ENCODE measurements at regions not wholly inside any gene's neighbourhood (a gene's known extent, or its start where the extent isn't known, plus 50 kb on each side); places are given as distances from the start of the nearest gene placed in this dataset.

DNA sequence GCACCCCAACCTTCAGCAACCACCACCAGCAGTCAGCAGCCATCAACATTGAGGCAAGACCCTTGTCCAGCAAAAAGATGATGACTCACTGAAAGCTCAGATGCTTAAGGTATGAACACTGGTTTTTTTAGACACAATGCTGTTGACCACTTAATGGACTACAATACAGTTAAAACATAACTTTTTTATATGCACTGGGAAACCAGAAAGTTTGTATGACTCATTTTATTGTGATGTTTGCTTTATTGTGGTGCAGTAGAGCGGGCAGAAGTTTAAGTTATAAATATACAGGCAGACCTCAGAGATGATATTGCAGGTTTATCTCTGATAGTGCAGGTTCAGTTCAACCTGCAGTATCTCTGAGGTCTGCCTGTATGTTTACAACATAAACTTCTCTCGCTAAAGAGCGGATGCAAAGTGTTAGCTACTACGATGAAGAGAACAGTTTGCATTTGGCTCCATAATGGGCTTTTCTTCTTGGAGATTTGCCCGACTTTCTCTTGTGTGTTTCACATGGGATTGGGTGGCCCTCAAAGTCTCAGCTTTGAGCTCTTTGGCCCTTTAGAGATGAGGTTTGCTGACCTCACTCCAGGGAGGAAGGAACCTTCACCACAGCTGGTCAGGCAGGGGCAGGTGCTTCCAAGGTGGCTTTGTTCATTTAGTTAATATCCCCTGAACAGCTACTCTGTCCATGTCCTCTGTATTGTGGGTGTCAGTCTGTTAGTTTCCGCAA is 84.4 kb upstream of the SHH start:
- POLR2A ChIA-PET (ENCODE audit: low non-redundant PET): no interaction called here
- Histone ChIP-seq H3K27me3 (replicated peaks; ENCODE audit: insufficient read depth, low read depth, low read length, poor library complexity) (peaks cover 44% of the 10 kb centered on the region), H3K4me3 (ENCODE audit: low read depth, low read length, poor library complexity, severe bottlenecking) (no peak overlapping the region), H3K9me3 (ENCODE audit: low read depth, low read length, poor library complexity, severe bottlenecking) (no peaks in the 10 kb centered on the region), H3K4me1 (ENCODE audit: insufficient read depth, low read length, poor library complexity, severe bottlenecking) (no peaks in the 10 kb centered on the region), H3K27ac (ENCODE audit: low read depth, low read length, poor library complexity, severe bottlenecking) (no peak overlapping the region), H3K36me3 (ENCODE audit: insufficient read depth, low read length, poor library complexity, severe bottlenecking) (no peaks in the 10 kb centered on the region)
- DNase-seq (ENCODE audit: low spot score): no peak
- intact Hi-C loops (cut with micrococcal nuclease; ENCODE audit: unreplicated experiment): no loop called here
- no peak for TF ChIP-seq EZH2 (IDR thresholded peaks at IDR 0.05; ENCODE audit: borderline replicate concordance, low read depth, low read length, poor library complexity, severe bottlenecking)
- TF ChIP-seq, protein P1, sequence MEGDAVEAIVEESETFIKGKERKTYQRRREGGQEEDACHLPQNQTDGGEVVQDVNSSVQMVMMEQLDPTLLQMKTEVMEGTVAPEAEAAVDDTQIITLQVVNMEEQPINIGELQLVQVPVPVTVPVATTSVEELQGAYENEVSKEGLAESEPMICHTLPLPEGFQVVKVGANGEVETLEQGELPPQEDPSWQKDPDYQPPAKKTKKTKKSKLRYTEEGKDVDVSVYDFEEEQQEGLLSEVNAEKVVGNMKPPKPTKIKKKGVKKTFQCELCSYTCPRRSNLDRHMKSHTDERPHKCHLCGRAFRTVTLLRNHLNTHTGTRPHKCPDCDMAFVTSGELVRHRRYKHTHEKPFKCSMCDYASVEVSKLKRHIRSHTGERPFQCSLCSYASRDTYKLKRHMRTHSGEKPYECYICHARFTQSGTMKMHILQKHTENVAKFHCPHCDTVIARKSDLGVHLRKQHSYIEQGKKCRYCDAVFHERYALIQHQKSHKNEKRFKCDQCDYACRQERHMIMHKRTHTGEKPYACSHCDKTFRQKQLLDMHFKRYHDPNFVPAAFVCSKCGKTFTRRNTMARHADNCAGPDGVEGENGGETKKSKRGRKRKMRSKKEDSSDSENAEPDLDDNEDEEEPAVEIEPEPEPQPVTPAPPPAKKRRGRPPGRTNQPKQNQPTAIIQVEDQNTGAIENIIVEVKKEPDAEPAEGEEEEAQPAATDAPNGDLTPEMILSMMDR (conservative IDR thresholded peaks at IDR 0.05; ENCODE audit: low read depth, low read length): no peak
- BruUV-seq (replicated peaks): no TSS peak
- CTCF ChIA-PET: no interaction called here

DNA sequence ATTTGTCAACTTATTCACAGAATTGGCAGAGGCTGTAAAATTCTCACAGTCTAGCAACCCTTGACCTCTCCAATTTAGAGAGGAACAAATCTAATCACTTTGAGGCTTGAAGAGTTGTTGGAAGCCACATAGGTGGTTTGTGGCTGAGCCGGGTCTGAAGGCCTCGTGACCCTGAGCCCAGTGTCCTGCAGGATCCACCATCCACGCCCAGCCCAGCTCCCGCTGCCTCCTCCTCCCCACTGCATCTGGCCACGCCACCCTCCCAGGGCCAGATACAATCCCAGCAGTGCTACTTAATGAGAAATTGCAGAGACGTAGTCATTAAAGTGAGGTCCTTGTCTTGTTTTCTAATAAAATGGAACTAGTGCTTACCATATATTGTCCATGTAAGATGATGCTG is 81.4 kb upstream of the SHH start:
- ChIA-PET POLR2A (ENCODE audit: low non-redundant PET) (no interaction called here), CTCF (no interaction called here)
- no peak overlapping the region for H3K4me3 ChIP-seq (ENCODE audit: low read depth, low read length, poor library complexity, severe bottlenecking)
- intact Hi-C loops (cut with micrococcal nuclease; ENCODE audit: unreplicated experiment): no loop called here
- no peak for DNase-seq (ENCODE audit: low spot score)
- H3K36me3 ChIP-seq (ENCODE audit: insufficient read depth, low read length, poor library complexity, severe bottlenecking): no peaks in the 10 kb centered on the region
- no peaks in the 10 kb centered on the region for H3K9me3 ChIP-seq (ENCODE audit: low read depth, low read length, poor library complexity, severe bottlenecking)
- H3K27me3 ChIP-seq (replicated peaks; ENCODE audit: insufficient read depth, low read depth, low read length, poor library complexity): peaks cover 30% of the 10 kb centered on the region
- TF ChIP-seq, protein P1 (conservative IDR thresholded peaks at IDR 0.05; ENCODE audit: low read depth, low read length): no peak
- TF ChIP-seq EZH2 (IDR thresholded peaks at IDR 0.05; ENCODE audit: borderline replicate concordance, low read depth, low read length, poor library complexity, severe bottlenecking): no peak
- no peak overlapping the region for H3K27ac ChIP-seq (ENCODE audit: low read depth, low read length, poor library complexity, severe bottlenecking)
- H3K4me1 ChIP-seq (ENCODE audit: insufficient read depth, low read length, poor library complexity, severe bottlenecking): no peaks in the 10 kb centered on the region
- BruUV-seq (replicated peaks): no TSS peak

DNA sequence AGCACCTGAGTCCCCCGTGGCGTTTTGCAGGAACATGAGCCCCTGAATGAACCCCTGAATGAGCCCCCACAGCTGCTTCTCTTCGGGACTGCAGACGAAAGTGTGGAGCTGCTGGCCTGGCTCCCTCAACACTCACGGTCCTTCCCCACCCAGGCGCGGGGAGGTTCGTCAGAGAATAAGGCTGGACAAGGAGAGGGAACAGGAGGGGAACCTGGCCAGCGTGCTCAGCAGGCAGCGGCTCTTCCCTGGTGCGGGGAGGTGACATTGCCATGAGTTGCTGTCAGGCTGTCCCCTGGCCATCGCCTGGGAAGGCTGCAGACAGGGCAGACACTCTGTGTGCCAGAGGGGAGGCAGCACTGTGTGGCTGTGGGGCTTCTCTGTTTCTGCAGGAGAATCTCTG is 80.9 kb upstream of the SHH start:
- Histone ChIP-seq H3K4me3 (ENCODE audit: low read depth, low read length, poor library complexity, severe bottlenecking) (no peak overlapping the region), H3K27ac (ENCODE audit: low read depth, low read length, poor library complexity, severe bottlenecking) (no peak overlapping the region), H3K36me3 (ENCODE audit: insufficient read depth, low read length, poor library complexity, severe bottlenecking) (no peaks in the 10 kb centered on the region), H3K4me1 (ENCODE audit: insufficient read depth, low read length, poor library complexity, severe bottlenecking) (no peaks in the 10 kb centered on the region), H3K27me3 (replicated peaks; ENCODE audit: insufficient read depth, low read depth, low read length, poor library complexity) (peaks cover 28% of the 10 kb centered on the region), H3K9me3 (ENCODE audit: low read depth, low read length, poor library complexity, severe bottlenecking) (no peaks in the 10 kb centered on the region)
- ChIA-PET POLR2A (ENCODE audit: low non-redundant PET) (interaction anchor here (0.6 kb wide), 1 partner anchor 1505 kb away, joined by 3 read pairs; no protein-coding TSS in a partner anchor), CTCF (no interaction called here)
- no peak for TF ChIP-seq EZH2 (IDR thresholded peaks at IDR 0.05; ENCODE audit: borderline replicate concordance, low read depth, low read length, poor library complexity, severe bottlenecking)
- TF ChIP-seq, protein P1 (conservative IDR thresholded peaks at IDR 0.05; ENCODE audit: low read depth, low read length): no peak
- no peak for DNase-seq (ENCODE audit: low spot score)
- intact Hi-C loops (cut with micrococcal nuclease; ENCODE audit: unreplicated experiment): no loop called here
- no TSS peak for BruUV-seq (replicated peaks)
